ENCODE measurements at regions not wholly inside any gene's neighbourhood (a gene's known extent, or its start where the extent isn't known, plus 50 kb on each side); places are given as distances from the start of the nearest gene placed in this dataset.

DNA sequence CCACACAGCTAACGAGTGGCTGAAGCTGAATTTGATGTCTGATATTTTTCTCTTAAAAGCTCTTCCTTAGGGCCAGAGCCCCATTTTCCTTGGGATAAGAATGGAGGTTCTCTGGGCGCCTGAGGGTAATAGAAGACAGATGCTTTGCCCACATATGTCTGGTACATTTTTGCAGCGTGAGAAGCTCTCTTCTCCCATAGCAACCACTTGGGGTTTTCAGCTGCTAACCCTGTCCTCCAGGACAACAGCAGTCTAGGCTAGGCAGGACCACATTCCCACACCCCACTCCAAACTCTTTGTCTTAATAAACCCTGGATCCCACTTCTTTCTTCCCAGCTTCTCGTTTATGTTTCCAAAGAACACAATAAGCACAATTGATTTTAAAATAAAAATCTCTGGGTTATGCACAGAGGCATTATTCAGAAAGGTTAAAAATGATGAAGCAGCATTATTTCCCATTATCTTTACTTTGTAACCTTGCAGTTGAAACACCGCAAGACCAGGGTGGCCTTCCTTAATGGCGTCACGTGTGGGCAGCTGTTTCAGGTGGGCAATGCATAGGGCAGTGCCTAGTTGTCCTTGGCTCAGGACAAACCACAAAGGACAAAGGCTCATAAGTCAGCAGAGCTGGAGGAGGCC is 56.5 kb upstream of the NTRK3 start:
- DNase-seq: no peak

- DNase-seq: no peak
Measured at GRCh38 chr15:88309363-88309762, 52.8 kb upstream of the NTRK3 start.

GRCh38 chr15:88307344-88307743 is 50.8 kb upstream of the NTRK3 start:
- DNase-seq: no peak

Data from activated CD4-positive, CD25-positive, alpha-beta regulatory T cell treated with anti-CD3 and anti-CD28 coated beads, Interleukin-2, amount 50 U/mL, for 72 hours (primary cell).